HG03439 (cell line): ENCODE measurements at regions not wholly inside any gene's neighbourhood (a gene's known extent, or its start where the extent isn't known, plus 50 kb on each side); places are given as distances from the start of the nearest gene placed in this dataset.
"Not testable (repeated sequence)": the region's sequence is repeated elsewhere in the genome, so short reads cannot be mapped to it uniquely, and the experiment has no call there.

Experiments
- ATAC-seq: cut with Tn5 transposase; IDR thresholded peaks from one replicate; pipeline ENCODE4 v1.9.1; 2021; ENCODE audit warnings: mild to moderate bottlenecking, moderate library complexity; ENCODE audit not compliant: unreplicated experiment

GRCh38 chr3:150136242-150136641 lies 165.5 kb upstream of the PFN2 start:
- ATAC-seq: no peak

- ATAC-seq: no peak
These were observed 164.6 kb upstream of the PFN2 start for GRCh38 chr3:150135287-150135721.

DNA sequence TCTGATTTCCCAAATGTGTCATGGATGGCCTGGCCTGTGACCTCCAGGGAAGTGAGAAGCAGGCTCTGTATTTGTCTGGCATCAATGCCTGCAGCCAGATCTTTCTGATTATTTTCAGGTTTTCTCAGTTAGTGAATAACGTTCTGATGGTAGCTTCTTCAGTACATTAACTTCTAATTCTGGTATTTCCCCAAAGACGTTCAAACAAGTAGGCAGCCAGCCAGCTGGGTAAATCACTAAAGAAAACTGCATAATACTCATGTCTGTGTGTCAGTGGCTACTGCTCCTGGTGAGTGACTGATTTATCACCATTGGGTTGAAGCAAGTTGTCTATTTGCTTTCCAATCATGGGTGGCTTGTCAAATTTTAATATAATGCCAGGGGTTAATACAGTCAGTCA lies 162.6 kb upstream of the PFN2 start:
- ATAC-seq: no peak

- ATAC-seq: peak; percentile 58
These were observed 161.5 kb upstream of the PFN2 start for GRCh38 chr3:150132101-150132749.

GRCh38 chr3:150131663-150132062 lies 161.0 kb upstream of the PFN2 start:
- no peak for ATAC-seq

DNA sequence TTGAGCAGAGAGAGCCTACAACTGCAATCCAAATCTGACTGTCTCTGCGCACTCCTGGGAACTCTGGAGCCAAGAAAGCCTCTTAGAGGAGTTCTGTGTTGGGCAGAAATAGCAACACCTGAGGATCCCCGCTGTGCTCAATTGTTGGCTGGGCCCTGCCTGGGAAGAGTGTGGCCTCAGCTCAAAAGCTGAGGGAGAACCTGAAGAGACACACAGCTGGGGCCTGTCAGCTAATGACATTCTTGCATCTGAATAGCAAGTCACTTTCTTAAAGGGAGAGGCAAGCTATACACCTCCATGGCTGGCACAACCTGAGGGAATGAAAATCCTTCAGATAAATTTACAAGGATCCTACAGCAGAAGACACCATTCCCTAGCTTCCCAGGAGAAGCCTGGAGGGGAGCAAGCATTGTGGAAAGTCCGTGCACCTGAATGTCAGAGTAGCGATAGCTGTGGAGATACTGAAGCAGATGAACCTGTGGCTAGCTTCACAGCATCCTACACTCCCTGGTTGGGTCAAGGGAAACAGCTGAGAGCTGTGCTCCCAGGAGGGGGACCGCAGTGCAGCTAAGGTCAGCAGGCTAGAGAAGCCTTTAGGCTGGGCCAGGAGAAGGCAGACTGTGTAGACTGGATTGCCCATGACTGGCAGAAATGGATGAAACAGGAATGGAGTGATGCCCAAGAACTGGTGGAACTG lies 159.9 kb upstream of the PFN2 start:
- no peak for ATAC-seq

- no peak for ATAC-seq
These were observed 158.5 kb upstream of the PFN2 start for GRCh38 chr3:150129166-150129565.

DNA sequence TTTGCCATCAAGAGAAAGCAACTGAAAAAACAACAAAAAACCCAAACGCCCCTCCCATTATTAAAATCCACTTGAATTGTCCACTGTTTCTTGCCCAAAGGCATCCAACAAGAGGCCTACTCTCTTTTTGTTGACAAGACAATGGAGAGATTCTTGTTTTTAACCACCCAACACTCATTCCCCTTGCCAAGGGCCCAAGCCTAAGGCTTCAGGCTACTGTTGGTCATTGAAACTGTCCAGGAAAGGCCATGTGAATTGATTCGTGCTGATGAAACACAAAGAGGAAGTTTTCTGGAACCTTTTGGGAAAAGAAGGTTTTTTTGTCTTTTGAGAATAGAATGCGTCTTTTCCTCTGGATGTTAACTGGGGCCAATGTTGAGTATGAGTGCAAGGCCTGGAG lies 157.4 kb upstream of the PFN2 start:
- no peak for ATAC-seq

- ATAC-seq: no peak
These were observed 156.4 kb upstream of the PFN2 start for GRCh38 chr3:150127011-150127490.

GRCh38 chr3:150124142-150124541 lies 153.4 kb upstream of the PFN2 start:
- no peak for ATAC-seq

- ATAC-seq: not testable (repeated sequence)
These were observed 152.6 kb upstream of the PFN2 start for GRCh38 chr3:150123249-150123648.

GRCh38 chr3:150118219-150118618 lies 147.5 kb upstream of the PFN2 start:
- ATAC-seq: no peak

DNA sequence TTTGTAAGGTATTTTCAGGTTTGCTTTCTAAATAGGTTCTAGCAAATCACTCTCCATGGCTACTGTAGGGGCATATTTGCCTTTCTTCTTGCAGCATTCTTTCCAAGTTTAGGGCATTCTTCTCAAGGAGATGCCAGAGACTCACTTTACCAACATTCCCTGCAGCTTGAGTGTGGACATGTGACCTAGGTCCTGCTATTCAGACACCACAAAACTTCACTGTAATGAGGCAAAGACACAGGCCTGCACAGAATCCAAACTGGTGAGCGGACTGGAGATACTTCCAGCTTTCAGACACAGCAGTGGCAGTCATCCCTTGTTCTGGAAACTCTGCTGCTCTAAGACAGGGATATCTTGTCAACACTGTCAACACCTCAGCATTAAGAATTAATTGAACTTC lies 146.4 kb upstream of the PFN2 start:
- no peak for ATAC-seq

- ATAC-seq: no peak
These were observed 145.5 kb upstream of the PFN2 start for GRCh38 chr3:150116196-150116595.

- peak; percentile 91 for ATAC-seq
These were observed 144.3 kb upstream of the PFN2 start for GRCh38 chr3:150114873-150115540.

DNA sequence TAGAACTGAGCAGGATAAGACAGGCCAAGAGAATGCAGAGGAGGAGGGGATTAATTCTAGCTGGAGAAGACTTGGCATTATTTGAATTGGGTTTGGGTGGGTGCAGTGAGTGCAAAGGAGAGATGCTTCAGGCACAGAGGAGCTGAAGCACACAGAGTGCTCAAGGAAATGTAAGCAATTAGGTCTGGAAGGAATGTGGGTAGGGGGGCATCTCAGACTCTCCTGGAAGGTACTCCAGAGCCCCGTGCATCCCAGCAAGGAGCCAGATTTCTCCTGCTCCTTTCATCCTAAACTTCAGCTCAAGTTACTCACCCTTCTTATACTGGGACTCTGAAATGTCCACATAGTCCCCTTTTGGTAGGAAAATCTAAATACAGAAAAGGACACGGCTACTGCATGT lies 143.6 kb upstream of the PFN2 start:
- no peak for ATAC-seq

DNA sequence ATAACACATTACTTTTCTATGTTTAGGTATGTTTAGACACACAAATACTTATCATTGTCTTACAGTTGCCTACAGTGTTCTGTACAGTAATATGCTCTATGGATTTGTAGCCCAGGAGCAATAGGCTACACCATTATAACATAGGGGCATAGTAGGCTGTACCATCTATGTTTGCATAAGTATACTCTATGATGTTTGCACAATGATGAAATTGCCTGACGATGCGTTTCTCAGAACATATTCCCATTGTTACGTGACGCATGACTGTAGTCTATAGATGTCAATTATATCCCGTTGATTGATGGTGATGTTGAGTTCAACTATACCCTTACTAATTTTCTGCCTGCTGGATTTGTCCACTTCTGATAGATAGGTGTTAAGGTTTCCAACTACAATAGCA lies 139.4 kb upstream of the PFN2 start:
- ATAC-seq: no peak

DNA sequence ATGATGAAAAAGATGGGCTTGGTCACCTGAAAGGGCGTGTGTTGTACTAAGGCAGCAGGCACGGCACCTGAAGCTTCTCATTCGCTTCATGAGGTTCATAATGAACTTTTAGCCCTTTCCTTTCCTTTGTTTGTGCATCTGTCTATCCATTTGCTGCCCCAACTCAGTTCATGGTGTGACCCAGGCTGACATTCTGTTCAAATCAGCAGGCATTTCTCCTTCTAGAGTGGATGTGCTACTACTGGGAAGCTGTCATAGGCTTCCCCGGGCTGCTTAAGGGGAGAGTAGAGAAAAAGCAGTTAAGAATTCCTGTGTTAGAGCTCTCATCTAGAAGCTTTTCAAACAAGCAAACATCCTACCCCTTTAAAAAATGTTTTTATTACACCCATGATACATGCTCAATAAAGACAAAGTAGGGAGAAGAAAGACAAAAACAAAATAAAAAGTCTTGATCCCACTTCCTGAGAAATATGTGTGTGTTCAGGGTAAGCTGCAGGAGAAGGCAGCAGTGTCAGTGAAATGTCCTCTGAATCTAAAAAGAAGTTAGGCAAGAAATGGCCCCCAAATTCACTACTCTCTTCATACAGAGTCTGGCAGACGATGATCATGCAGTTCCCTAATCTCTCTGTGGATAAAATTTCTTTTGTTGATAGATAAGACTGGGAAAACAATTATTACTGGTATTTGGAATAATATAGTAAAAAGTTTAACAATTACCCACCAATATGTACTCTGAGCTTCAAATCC lies 136.9 kb upstream of the PFN2 start:
- ATAC-seq: no peak

- no peak for ATAC-seq
These were observed 136.2 kb upstream of the PFN2 start for GRCh38 chr3:150106740-150107428.

GRCh38 chr3:150105886-150106612 lies 135.4 kb upstream of the PFN2 start:
- ATAC-seq: no peak
